Endothelial cell of umbilical vein (primary cell): ENCODE measurements at regions not wholly inside any gene's neighbourhood (a gene's known extent, or its start where the extent isn't known, plus 50 kb on each side); places are given as distances from the start of the nearest gene placed in this dataset.
A peak's percentile ranks its signal among the peaks of the same experiment; 100 is the strongest.

Source experiments
- BruUV-seq: library from RNA; stranded (reverse); fragments of 400-500 nt; replicated peaks from 2 replicates; lab custom pipeline; 2021; lab: Mats Ljungman, UMichigan
- CTCF ChIA-PET: fragments of 300-600, 350-600 bp; sonication (Branson Sonifier 250); formaldehyde crosslinking; loops from one replicate; lab custom pipeline; 2021; ENCODE audit warnings: antibody characterized with exemption, inconsistent platforms; lab: Charles Lee
- POLR2A ChIA-PET: fragments of 300-600, 350-600 bp; sonication (Branson Sonifier 250); formaldehyde crosslinking; loops from one replicate; lab custom pipeline; 2021; ENCODE audit warnings: antibody characterized with exemption, inconsistent platforms; lab: Charles Lee
- DNase-seq: peaks from one replicate; pipeline ENCODE4 v3.0.0-alpha.2; 2011; ENCODE audit warnings: low read depth, low spot score
- FAIRE-seq: peaks from 2 replicates; lab custom pipeline; 2011; peaks lifted over from hg19 to GRCh38; lab: Jason Lieb, UNC
- H2AFZ ChIP-seq: 2 replicates; pipeline ENCODE4 v1.6.0; 2012; ENCODE audit warnings: low read depth, low read length, control low read depth, inconsistent platforms
- H3K27ac ChIP-seq: 2 replicates; pipeline ENCODE4 v1.5.1; 2011; ENCODE audit warnings: low read depth, mild to moderate bottlenecking, control low read depth, low read length, moderate library complexity; ENCODE audit not compliant: insufficient read depth
- H3K27me3 ChIP-seq, 2 experiments: 2 replicates each; pipeline versions ENCODE4 v1.6.0 to v1.6.1; 2011; ENCODE audit warnings: low read length in 2 of 2, mixed read lengths in 1 of 2; ENCODE audit not compliant: control insufficient read depth in 2 of 2, insufficient read depth in 2 of 2
- H3K36me3 ChIP-seq, 2 experiments: 2 replicates in 1 of 2; 3 replicates in 1 of 2; pipeline ENCODE4 v1.5.1; 2011; ENCODE audit warnings: low read length in 2 of 2, mild to moderate bottlenecking in 1 of 2, moderate library complexity in 1 of 2; ENCODE audit not compliant: control insufficient read depth in 2 of 2, insufficient read depth in 2 of 2; ENCODE audit errors: extremely low read depth in 1 of 2
- H3K4me1 ChIP-seq: 3 replicates; pipeline ENCODE4 v1.5.1; 2011; ENCODE audit warnings: mild to moderate bottlenecking, low read length; ENCODE audit not compliant: control insufficient read depth, insufficient read depth; ENCODE audit errors: extremely low read depth
- H3K4me2 ChIP-seq: 2 replicates; pipeline ENCODE4 v1.6.1; 2011; ENCODE audit warnings: low read length, control low read depth, mixed read lengths; ENCODE audit not compliant: insufficient read depth
- H3K4me3 ChIP-seq, 3 experiments: fragments of 200-600 bp in 1 of 3; sonication (generic), shearing (Covaris generic) in 1 of 3; replicated peaks in 1 of 3; 2 replicates each; pipeline ENCODE4 v1.5.1; 2011 to 2016; ENCODE audit warnings: control low read depth in 3 of 3, low read length in 3 of 3, mild to moderate bottlenecking in 2 of 3, inconsistent platforms in 1 of 3, low read depth in 1 of 3, moderate library complexity in 1 of 3; ENCODE audit not compliant: insufficient read depth in 1 of 3
- H3K79me2 ChIP-seq: 2 replicates; pipeline ENCODE4 v1.6.0; 2012; ENCODE audit warnings: low read length, inconsistent platforms; ENCODE audit not compliant: control insufficient read depth, insufficient read depth
- H3K9ac ChIP-seq: replicated peaks from 2 replicates; pipeline ENCODE3; 2011; ENCODE audit warnings: low read length, control low read depth; ENCODE audit not compliant: insufficient read depth; ENCODE audit errors: extremely low read depth
- H3K9me1 ChIP-seq: replicated peaks from 3 replicates; pipeline ENCODE4 v1.6.0; 2011; ENCODE audit warnings: mild to moderate bottlenecking, low read length; ENCODE audit not compliant: control insufficient read depth, insufficient read depth; ENCODE audit errors: extremely low read depth
- H3K9me3 ChIP-seq: replicated peaks from 2 replicates; pipeline ENCODE4 v1.5.1; 2012; ENCODE audit warnings: low read length, inconsistent platforms; ENCODE audit not compliant: control insufficient read depth, insufficient read depth
- H4K20me1 ChIP-seq: replicated peaks from 2 replicates; pipeline ENCODE3; 2011; ENCODE audit warnings: mild to moderate bottlenecking, low read length; ENCODE audit not compliant: control insufficient read depth, insufficient read depth; ENCODE audit errors: extremely low read depth
- CTCF ChIP-seq, 2 donors: IDR thresholded peaks; 1 replicate in 1 of 2; 2 replicates in 1 of 2; pipeline ENCODE4 v1.5.1; 2011; ENCODE audit warnings: low read length in 2 of 2, mild to moderate bottlenecking in 2 of 2, moderate library complexity in 2 of 2, control low read depth in 1 of 2, inconsistent platforms in 1 of 2, low read depth in 1 of 2; ENCODE audit not compliant: insufficient read depth in 1 of 2; ENCODE audit errors: extremely low read depth in 1 of 2
- FOS ChIP-seq: IDR thresholded peaks from 2 replicates; pipeline ENCODE4 v1.6.1; 2011; ENCODE audit warnings: mild to moderate bottlenecking, low read length, moderate library complexity, borderline replicate concordance; ENCODE audit not compliant: insufficient read depth
- GATA2 ChIP-seq: IDR thresholded peaks from 2 replicates; pipeline ENCODE4 v1.7.0; 2011; ENCODE audit warnings: low read depth, mild to moderate bottlenecking, moderate library complexity, mixed read lengths, low read length; ENCODE audit not compliant: insufficient read length, insufficient read depth
- JUN ChIP-seq: IDR thresholded peaks from 2 replicates; pipeline ENCODE4 v1.6.1; 2011; ENCODE audit warnings: borderline replicate concordance, low read depth; ENCODE audit not compliant: insufficient read length, insufficient read depth
- MAX ChIP-seq: IDR thresholded peaks from 2 replicates; pipeline ENCODE4 v1.6.1; 2011; ENCODE audit not compliant: insufficient read depth, insufficient read length
- POLR2A ChIP-seq: IDR thresholded peaks from 2 replicates; pipeline ENCODE4 v1.6.1; 2012; ENCODE audit warnings: low read depth, mild to moderate bottlenecking, control low read depth, low read length
- POLR2AphosphoS5 ChIP-seq: IDR thresholded peaks from 2 replicates; pipeline ENCODE4 v1.6.1; 2012; ENCODE audit warnings: low read depth, mild to moderate bottlenecking, control low read depth, low read length, moderate library complexity; ENCODE audit not compliant: insufficient read depth
- dilution Hi-C: fragments of 300-500 bp; cut with MboI; formaldehyde crosslinking; loops from one replicate; pipeline ENCODE4 v1.15.0; 2019; ENCODE audit warnings: low sequenced_read_pairs; ENCODE audit not compliant: extremely low pct_ligation_motif_present
- intact Hi-C: fragments of 100-400 bp; cut with micrococcal nuclease; formaldehyde crosslinking; loops from one replicate; pipeline ENCODE4 v1.10.0; 2022

- dilution Hi-C loops (no loop called here), intact Hi-C loops (no loop called here)
- H3K4me3 ChIP-seq, result no peak overlapping the region
- no peaks in the 10 kb centered on the region for H3K27me3 ChIP-seq
- H3K79me2 ChIP-seq, result no peaks in the 10 kb centered on the region
- H3K9me3 ChIP-seq, result no peaks in the 10 kb centered on the region
- POLR2A ChIA-PET, result no interaction called here
- no peak for DNase-seq
- no peaks in the 10 kb centered on the region for H3K9me1 ChIP-seq
- FAIRE-seq, result no peak
- peaks cover 11% of the 10 kb centered on the region for H3K4me1 ChIP-seq
- CTCF ChIA-PET, result no interaction called here
- no peak overlapping the region for H2AFZ ChIP-seq
- no peaks in the 10 kb centered on the region for H4K20me1 ChIP-seq
- BruUV-seq, result no TSS peak
- H3K4me2 ChIP-seq, result no peak overlapping the region
- no peak overlapping the region for H3K27ac ChIP-seq
- TF ChIP-seq POLR2A (no peak), CTCF (IDR thresholded peaks at IDR 0.05; ENCODE audit: extremely low read depth in 1 of 2, insufficient read depth in 1 of 2, low read depth in 1 of 2, low read length in 2 of 2) (no peak), FOS (no peak), POLR2AphosphoS5 (no peak), MAX (no peak), GATA2 (no peak)
- no peak overlapping the region for H3K9ac ChIP-seq
- no peaks in the 10 kb centered on the region for H3K36me3 ChIP-seq
Measured at GRCh38 chr17:63246344-63246743, 199.8 kb downstream of the CYB561 start.

GRCh38 chr17:63247706-63248105 lies 198.4 kb downstream of the CYB561 start:
- Histone ChIP-seq H3K4me2 (no peak overlapping the region), H3K9me3 (no peaks in the 10 kb centered on the region), H3K27ac (no peak overlapping the region), H3K79me2 (no peaks in the 10 kb centered on the region), H3K4me1 (peaks cover 11% of the 10 kb centered on the region), H3K9me1 (no peaks in the 10 kb centered on the region), H3K36me3 (no peaks in the 10 kb centered on the region), H3K9ac (no peak overlapping the region), H3K27me3 (no peaks in the 10 kb centered on the region), H4K20me1 (no peaks in the 10 kb centered on the region), H2AFZ (no peak overlapping the region), H3K4me3 (no peak overlapping the region)
- DNase-seq, result peak; percentile 85
- FAIRE-seq, result no peak
- peak; percentile 14 for TF ChIP-seq JUN
- no peak for TF ChIP-seq MAX
- dilution Hi-C loops (no loop called here), intact Hi-C loops (no loop called here)
- POLR2A ChIA-PET, result interaction anchor here (0.6 kb wide), 1 partner anchor 9 kb away, joined by 5 read pairs; no protein-coding TSS in a partner anchor
- CTCF ChIA-PET, result interaction anchor here (0.6 to 2.0 kb wide), 2 partner anchors 17 to 159 kb away, joined by 3 to 8 read pairs; no protein-coding TSS in a partner anchor
- BruUV-seq, result no TSS peak
